ENCODE measurements at regions not wholly inside any gene's neighbourhood (a gene's known extent, or its start where the extent isn't known, plus 50 kb on each side); places are given as distances from the start of the nearest gene placed in this dataset.

DNA sequence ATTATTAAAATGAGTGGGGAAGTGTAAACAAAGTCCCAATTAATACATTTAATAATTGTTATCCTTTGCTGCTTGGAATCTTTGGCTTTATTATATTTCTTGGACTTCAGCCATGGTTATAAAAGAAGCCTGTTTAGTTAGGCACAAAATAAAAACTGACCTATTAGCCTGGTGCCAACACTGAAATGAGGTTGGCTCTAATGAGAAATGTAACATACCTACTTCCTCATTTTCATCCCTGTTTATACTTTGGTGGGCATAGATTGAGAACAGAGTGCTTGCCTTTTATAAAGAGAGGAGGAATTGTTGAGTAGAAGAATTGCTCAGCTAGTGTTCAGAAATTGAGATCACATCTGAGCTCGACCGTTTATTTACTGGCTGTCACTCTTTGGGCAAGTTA lies 471.3 kb downstream of the UTRN start:
- no peak overlapping the region for H3K9ac ChIP-seq (replicated peaks in 1 of 4; ENCODE audit: extremely low read depth in 1 of 4, low read depth in 3 of 4, low read length in 3 of 4)
- no peak overlapping the region for H2BK15ac ChIP-seq (ENCODE audit: low read length)
- no peak overlapping the region for H3K4me3 ChIP-seq (ENCODE audit: extremely low read depth in 1 of 4, insufficient read depth in 2 of 4, low read depth in 3 of 4, low read length in 4 of 4)
- H3K27ac ChIP-seq (ENCODE audit: low read depth, low read length) = no peak overlapping the region
- H2BK20ac ChIP-seq (ENCODE audit: low read length) = no peak overlapping the region
- no peaks in the 10 kb centered on the region for H3K9me3 ChIP-seq (ENCODE audit: insufficient read depth in 2 of 2, low read depth in 1 of 2, low read length in 1 of 2)
- 52% methylated on average over 2 of the region's 2 CpGs; no CpG with 5 or more reads in 1 of the 2 experiments for WGBS, 2 experiments (ENCODE audit: extremely low coverage in 1 of 2, insufficient coverage in 1 of 2, insufficient read length in 1 of 2, insufficient replicate concordance in 2 of 2, low coverage in 1 of 2, low lambda C conversion rate in 2 of 2, missing lambda C conversion rate in 1 of 2)
- peaks cover 0 to 7% (median 1%) of the 10 kb centered on the region in 4 experiments; a peak in 2 of 8 replicates for H3K36me3 ChIP-seq (ENCODE audit: control insufficient read depth in 2 of 4, insufficient read depth in 4 of 4, low read length in 3 of 4)
- H3K56ac ChIP-seq (replicated peaks; ENCODE audit: insufficient read length, low read depth, low read length) = no peak overlapping the region
- no peak overlapping the region for H2AFZ ChIP-seq (ENCODE audit: low read length)
- no peak overlapping the region for H2AK5ac ChIP-seq (ENCODE audit: low read depth, low read length)
- POLR2A ChIA-PET (ENCODE audit: partially characterized antibody) = no interaction called here
- CTCF ChIA-PET (ENCODE audit: partially characterized antibody) = interaction anchor here (0.5 to 0.7 kb wide), 2 partner anchors 24 to 630 kb away, joined by 3 read pairs; no protein-coding TSS in a partner anchor
- no peak overlapping the region for H4K5ac ChIP-seq (ENCODE audit: insufficient read length, low read depth, low read length)
- H3K23ac ChIP-seq (ENCODE audit: insufficient read length) = no peak overlapping the region
- no peak overlapping the region for H4K8ac ChIP-seq (ENCODE audit: extremely low read depth, insufficient read depth, low read length)
- no peak overlapping the region for H3K14ac ChIP-seq (ENCODE audit: insufficient read length)
- TF ChIP-seq TBP (IDR thresholded peaks at IDR 0.05; ENCODE audit: low read depth, low read length) = no peak
- H4K20me1 ChIP-seq (replicated peaks in 1 of 2; ENCODE audit: control insufficient read depth in 1 of 2, insufficient read depth in 2 of 2, low read length in 2 of 2) = no peaks in the 10 kb centered on the region
- no peaks in the 10 kb centered on the region for H3K79me1 ChIP-seq (ENCODE audit: low read depth, low read length)
- H3K23me2 ChIP-seq (ENCODE audit: low read depth, low read length) = no peaks in the 10 kb centered on the region
- no peak overlapping the region for H2BK120ac ChIP-seq (replicated peaks; ENCODE audit: low read depth, low read length)
- no peaks in the 10 kb centered on the region for H3K4me1 ChIP-seq (replicated peaks in 1 of 4; ENCODE audit: control insufficient read depth in 3 of 4, insufficient read depth in 4 of 4, low read length in 3 of 4)
- H3K27me3 ChIP-seq (replicated peaks in 1 of 4; ENCODE audit: control insufficient read depth in 3 of 4, extremely low read depth in 1 of 4, insufficient read depth in 3 of 4, low read length in 3 of 4) = no peaks in the 10 kb centered on the region
- FAIRE-seq (no peak), DNase-seq (ENCODE audit: low read depth in 1 of 2, low spot score in 2 of 2) (no peak)
- no peak overlapping the region for H3K4me2 ChIP-seq (ENCODE audit: insufficient read depth in 1 of 2, low read depth in 2 of 2, low read length in 2 of 2)
- H2BK12ac ChIP-seq (ENCODE audit: low read depth, low read length) = no peak overlapping the region
- no peak overlapping the region for H2BK5ac ChIP-seq (ENCODE audit: low read depth, low read length)
- H4K91ac ChIP-seq (replicated peaks; ENCODE audit: insufficient read length, low read length) = no peak overlapping the region
- no peaks in the 10 kb centered on the region for H3K79me2 ChIP-seq (ENCODE audit: control insufficient read depth in 1 of 2, insufficient read depth in 2 of 2, low read length in 2 of 2)
- no peak overlapping the region for H3K4ac ChIP-seq (replicated peaks; ENCODE audit: insufficient read length, low read depth, low read length)
- H3K18ac ChIP-seq (ENCODE audit: extremely low read depth, low read length) = no peak overlapping the region

All from H1 (cell line).